Fibroblast of mammary gland (primary cell): ENCODE measurements at regions not wholly inside any gene's neighbourhood (a gene's known extent, or its start where the extent isn't known, plus 50 kb on each side); places are given as distances from the start of the nearest gene placed in this dataset.

Experiments
- DNase-seq: peaks from one replicate; pipeline ENCODE4 v3.0.0-alpha.2; 2010; ENCODE audit warnings: low read depth
- H3K4me3 ChIP-seq: 2 replicates; pipeline ENCODE4 v1.5.1; 2011; ENCODE audit warnings: low read depth, mild to moderate bottlenecking, low read length, moderate library complexity; ENCODE audit not compliant: control insufficient read depth
- TF ChIP-seq, protein P1 (sequence below): conservative IDR thresholded peaks from 2 replicates; pipeline ENCODE4 v1.5.1; 2011; ENCODE audit warnings: low read depth, low read length, inconsistent platforms; ENCODE audit not compliant: control insufficient read depth, insufficient read depth

DNA sequence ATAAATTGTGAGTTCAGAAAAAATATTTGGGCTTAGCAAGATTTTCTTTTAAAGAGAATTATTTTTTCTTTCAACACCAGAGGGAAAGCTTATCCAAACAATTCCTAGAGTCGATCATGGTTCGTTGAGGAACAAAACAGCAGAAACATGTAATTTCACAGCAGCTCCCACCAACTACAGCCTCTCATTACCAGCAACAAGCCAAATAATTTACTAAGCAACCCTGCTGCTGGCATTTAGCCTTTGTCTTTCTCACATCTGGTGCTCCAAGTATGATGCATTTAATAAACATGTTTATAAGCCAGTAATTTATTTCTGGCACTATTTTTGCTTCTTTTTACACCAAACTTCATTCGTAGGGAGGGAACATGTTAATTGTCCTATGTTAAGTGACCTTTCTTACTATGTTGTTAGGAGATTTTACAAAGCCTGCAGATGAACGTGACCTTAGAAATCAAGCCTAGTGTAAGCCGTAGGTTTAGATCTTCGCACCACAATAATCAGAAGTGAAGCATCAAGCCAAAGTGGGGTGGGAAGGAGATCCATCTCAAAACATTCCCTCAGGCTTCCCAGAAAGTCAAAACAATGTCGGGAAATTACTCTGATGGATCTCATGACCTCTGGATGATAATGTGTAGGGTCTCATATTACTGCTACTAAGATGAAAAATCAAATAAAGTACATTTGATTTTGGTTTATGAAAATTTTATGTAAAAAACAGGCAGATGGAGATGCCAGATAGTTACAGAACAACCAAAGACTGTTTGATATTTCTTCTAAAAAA is 128.4 kb downstream of the RPAP3 start:
- DNase-seq = no peak
- no peak overlapping the region for H3K4me3 ChIP-seq
- TF ChIP-seq, protein P1, sequence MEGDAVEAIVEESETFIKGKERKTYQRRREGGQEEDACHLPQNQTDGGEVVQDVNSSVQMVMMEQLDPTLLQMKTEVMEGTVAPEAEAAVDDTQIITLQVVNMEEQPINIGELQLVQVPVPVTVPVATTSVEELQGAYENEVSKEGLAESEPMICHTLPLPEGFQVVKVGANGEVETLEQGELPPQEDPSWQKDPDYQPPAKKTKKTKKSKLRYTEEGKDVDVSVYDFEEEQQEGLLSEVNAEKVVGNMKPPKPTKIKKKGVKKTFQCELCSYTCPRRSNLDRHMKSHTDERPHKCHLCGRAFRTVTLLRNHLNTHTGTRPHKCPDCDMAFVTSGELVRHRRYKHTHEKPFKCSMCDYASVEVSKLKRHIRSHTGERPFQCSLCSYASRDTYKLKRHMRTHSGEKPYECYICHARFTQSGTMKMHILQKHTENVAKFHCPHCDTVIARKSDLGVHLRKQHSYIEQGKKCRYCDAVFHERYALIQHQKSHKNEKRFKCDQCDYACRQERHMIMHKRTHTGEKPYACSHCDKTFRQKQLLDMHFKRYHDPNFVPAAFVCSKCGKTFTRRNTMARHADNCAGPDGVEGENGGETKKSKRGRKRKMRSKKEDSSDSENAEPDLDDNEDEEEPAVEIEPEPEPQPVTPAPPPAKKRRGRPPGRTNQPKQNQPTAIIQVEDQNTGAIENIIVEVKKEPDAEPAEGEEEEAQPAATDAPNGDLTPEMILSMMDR = no peak

DNA sequence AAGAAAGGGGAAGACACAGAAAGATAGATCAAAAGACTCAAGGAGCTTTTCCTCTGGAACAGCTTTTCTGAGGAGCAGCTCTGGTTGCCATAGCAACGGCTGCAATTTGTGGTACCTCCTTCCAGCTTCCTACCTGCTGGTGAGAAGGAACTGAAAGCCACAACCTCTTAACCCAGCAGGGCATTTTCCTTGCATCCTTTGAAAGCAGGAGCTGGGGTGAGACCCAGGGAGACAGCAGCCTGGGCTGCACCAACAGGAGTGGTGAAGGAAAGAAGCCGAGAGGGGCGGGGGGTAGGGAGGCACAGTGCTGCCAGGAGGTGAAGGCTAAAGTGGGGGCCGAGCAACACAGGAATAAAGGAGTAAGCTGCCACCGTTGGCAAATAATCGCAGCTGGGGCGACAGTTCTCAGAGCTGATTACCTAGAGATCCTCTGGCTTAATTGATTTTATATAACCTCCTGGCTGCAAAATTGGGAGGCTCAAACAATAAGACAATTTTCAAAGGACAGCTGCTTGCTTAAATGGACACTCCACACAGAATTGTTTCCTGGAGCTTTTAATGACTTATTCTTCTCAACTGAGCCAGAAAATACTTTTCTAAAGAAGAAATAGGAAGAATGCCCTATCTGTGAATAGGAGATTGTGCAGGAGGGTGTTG is 129.4 kb downstream of the RPAP3 start:
- DNase-seq = no peak
- no peak overlapping the region for H3K4me3 ChIP-seq
- TF ChIP-seq, protein P1 = no peak

DNA sequence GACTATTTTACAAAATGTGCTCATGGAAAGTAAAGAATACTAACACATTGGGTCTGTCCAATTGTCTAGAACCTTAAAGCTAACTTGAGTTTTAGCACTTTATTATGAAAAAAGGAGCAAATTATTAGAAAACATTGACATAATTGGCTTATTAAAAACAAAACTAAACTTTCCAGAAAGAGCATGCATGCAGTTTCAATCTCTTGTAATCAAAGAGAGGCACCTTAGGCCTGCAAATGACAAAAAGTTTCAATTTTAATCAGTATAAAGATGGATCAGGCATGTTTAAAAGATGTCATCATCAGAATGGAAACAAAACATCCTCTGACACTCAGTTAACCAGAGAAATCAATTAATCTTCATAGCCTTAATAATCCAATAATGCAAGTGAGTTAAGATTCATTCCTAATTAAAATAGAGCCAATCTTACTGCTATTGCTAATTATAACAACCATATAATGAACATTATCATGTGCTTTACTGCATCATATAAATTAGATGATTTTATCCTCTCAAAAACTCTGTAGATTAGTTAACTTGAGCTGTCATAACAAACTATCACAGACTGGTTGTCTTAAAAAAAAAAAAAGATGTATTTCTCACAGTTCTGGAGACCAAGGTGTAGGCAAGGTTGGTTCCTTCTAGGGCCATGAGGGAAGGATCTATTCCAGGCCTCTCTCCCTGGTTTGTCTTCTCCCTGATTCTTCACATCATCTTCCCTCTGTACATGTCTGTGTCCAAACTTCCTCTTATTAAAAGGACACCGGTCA is 131.4 kb downstream of the RPAP3 start:
- no peak overlapping the region for H3K4me3 ChIP-seq
- no peak for DNase-seq
- TF ChIP-seq, protein P1 = no peak

- TF ChIP-seq, protein P1 = no peak
- DNase-seq = no peak
- no peak overlapping the region for H3K4me3 ChIP-seq
These were observed 132.6 kb downstream of the RPAP3 start for GRCh38 chr12:47573146-47573659.

GRCh38 chr12:47570151-47570550 is 135.7 kb downstream of the RPAP3 start:
- no peak for DNase-seq
- no peak overlapping the region for H3K4me3 ChIP-seq
- TF ChIP-seq, protein P1 = no peak

GRCh38 chr12:47562201-47562600 is 143.6 kb downstream of the RPAP3 start:
- TF ChIP-seq, protein P1 = no peak
- DNase-seq = no peak
- no peak overlapping the region for H3K4me3 ChIP-seq
